NK-92 treated with Interleukin-12 subunit alpha and Interleukin-12 subunit beta, amount 100 ng/mL, for 24 hours (cell line): ENCODE measurements at regions not wholly inside any gene's neighbourhood (a gene's known extent, or its start where the extent isn't known, plus 50 kb on each side); places are given as distances from the start of the nearest gene placed in this dataset.
"Not testable (repeated sequence)": the region's sequence is repeated elsewhere in the genome, so short reads cannot be mapped to it uniquely, and the experiment has no call there.

Source experiments
- DNase-seq: peaks from one replicate; lab custom pipeline; 2025; lab: John Stamatoyannopoulos, UW

GRCh38 chr7:106583706-106584690 is 77.0 kb downstream of the CCDC71L start:
- DNase-seq: no peak

DNA sequence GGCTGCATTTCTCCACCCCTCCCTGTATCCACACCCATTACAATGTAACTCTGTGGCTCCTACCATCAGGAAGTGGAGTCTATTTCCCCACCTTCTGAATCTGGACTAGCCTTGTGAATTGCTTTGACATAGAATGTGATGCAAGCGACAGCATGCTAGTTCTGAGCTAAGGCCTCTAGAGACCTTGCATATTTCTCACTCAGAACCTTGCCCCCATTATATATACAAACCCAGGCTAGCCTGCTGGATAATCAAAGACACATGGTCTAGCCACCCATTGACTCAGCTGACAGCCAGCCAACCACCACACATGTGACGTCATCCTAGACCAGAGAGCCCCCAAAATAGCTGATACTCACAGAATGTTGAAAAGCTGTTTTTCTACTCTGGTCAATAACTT is 77.9 kb downstream of the CCDC71L start:
- no peak for DNase-seq

- DNase-seq: no peak
These were observed 78.6 kb downstream of the CCDC71L start for GRCh38 chr7:106582365-106582764.

- not testable (repeated sequence) for DNase-seq
These were observed 81.9 kb downstream of the CCDC71L start for GRCh38 chr7:106579086-106579485.

DNA sequence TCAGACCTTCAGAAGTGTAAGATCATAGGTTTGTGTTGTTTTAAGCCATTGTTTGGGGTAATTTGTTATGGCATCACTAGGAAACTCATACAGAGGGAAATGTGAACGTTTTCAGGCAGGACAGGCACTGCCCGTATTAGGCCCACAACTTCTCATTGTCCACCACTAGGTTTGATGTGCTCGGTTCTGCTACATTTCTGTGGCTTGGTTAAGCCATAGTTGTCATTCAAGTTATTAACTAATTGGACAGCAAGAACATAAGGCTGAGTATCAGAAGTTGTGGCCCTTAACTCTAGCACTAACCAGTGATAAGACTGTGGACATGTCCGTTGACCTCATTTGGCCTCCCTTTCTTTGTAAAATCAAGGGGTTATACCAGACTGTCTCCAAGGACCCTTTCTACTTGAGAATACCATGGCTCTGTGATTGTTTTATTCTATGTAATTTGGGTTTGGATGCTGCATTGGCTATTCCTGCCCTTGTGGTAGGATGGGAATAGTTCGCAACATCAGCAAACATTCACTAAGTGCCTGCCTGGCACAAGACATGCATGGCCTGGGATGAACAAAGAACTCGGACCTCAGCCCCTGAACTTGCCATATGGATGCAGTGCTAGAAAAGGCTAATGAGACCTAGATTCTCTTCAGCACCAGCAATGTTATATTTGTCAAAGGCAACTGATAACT is 85.7 kb downstream of the CCDC71L start:
- no peak for DNase-seq

GRCh38 chr7:106573738-106574137 is 87.2 kb downstream of the CCDC71L start:
- DNase-seq: no peak

- no peak for DNase-seq
These were observed 87.8 kb downstream of the CCDC71L start for GRCh38 chr7:106573125-106573663.

- no peak for DNase-seq
These were observed 88.4 kb downstream of the CCDC71L start for GRCh38 chr7:106572394-106573124.

- no peak for DNase-seq
These were observed 89.4 kb downstream of the CCDC71L start for GRCh38 chr7:106571563-106571962.

DNA sequence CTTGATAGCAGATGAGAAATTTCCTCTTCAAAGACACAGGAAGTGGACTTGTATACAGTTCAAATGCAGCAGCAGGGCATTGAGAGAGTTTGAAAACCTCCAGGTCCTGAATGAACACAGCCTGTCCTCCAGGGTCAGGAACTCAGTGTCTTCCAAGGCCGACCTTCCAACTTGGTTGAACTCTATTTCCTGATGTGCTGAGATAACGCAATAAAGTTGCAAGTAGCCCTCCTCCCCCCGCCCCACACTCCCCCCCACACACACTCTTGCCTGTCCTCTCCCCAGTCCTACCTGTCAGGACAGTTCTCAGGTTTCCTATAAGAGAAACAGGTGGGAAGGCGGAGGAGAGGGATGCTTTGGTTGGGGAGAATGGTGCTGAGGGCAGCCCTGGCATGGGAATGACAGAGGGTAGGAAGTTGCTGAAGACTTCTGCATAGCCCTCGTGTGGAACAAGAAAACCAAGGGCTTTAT is 90.0 kb downstream of the CCDC71L start:
- no peak for DNase-seq

DNA sequence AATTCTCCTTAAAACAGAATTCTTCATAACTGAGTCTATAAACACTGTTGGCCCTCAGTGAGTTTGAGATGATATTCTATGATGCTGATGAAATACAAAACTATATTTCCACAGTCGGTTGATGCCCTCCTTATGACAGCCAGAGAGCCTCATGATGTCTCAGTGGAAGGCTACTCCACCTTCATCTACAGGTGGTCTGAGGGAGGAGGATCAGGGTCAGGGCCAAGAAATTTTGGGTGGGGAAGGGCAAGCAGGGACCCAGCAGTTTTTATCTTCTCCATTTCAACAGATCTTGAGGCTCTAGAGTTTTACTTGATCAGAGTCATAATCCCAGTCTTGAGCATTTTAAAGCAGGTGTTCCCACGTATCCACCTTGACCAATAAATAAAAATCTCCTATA is 90.8 kb downstream of the CCDC71L start:
- no peak for DNase-seq

- no peak for DNase-seq
These were observed 91.4 kb downstream of the CCDC71L start for GRCh38 chr7:106569500-106569929.

- no peak for DNase-seq
These were observed 92.1 kb downstream of the CCDC71L start for GRCh38 chr7:106568680-106569499.

GRCh38 chr7:106568002-106568679 is 92.8 kb downstream of the CCDC71L start:
- no peak for DNase-seq

DNA sequence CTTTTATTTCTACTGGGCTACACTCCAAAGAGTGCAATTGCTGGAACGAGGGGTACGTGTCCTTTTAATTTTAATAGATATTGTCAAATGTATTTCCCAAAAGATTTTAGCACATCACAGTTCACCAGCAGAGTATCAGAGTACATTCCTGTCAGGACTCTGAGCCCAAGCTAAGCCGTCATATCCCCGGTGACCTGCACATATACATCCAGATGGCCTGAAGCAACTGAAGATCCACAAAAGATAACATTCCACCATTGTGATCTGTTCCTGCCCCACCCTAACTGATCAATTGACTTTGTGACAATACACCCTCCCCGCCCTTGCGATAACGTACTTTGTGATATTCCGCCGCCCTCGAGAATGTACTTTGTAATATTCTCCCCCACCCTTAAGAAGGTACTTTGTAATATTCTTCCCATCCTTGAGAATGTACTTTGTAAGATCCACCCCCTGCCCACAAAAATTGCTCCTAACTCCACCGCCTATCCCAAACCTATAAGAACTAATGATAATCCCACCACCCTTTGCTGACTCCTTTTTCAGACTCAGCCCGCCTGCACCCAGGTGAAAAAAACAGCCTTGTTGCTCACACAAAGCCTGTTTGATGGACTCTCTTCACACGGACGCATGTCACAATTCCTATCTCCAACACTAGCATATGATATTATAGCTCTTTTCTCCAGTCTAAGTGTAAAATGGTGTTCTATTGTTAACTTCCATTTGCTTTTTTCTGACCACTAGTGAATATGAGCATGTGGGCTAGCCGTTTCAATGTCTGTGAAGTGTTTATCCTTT is 93.6 kb downstream of the CCDC71L start:
- not testable (repeated sequence) for DNase-seq

DNA sequence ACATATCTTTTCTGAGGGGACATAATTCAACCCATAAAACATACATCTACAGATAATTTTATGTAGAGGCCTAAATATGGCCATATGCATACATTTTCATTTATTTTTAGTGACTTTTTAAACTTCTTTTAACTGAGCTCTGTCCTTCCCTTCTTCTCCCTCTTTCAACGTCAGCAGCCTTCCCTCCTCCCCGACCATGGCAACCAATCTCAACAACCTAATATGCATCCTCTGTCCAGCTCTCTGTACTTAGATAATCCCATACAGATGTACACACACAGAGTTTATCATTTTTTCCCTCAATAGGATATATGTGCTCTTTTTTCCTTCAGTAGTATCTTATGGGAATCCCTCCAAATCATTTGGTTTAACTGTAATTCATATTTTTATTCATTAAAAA is 94.3 kb downstream of the CCDC71L start:
- DNase-seq: no peak

DNA sequence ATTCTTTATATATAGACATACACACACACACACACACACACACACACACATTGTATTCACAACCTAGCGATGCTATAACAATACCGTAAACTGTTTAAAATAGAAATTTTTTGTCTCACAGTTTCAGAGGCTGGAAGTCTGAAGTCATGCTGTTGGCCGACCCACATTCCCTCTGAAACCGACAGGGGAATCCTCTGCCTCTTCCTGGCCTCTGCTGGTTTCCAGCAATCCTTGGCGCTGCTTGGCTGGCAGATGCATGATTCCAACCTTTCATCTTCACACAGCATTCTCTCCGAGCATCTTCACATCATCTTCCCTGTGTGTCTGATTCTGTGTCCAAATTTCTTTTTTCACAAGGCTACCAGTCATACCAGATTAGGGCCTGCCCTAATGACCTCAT is 94.8 kb downstream of the CCDC71L start:
- no peak for DNase-seq

GRCh38 chr7:106565428-106565827 is 95.5 kb downstream of the CCDC71L start:
- no peak for DNase-seq

- no peak for DNase-seq
These were observed 97.3 kb downstream of the CCDC71L start for GRCh38 chr7:106563466-106564150.
